IMR-90 (cell line): ENCODE measurements at regions not wholly inside any gene's neighbourhood (a gene's known extent, or its start where the extent isn't known, plus 50 kb on each side); places are given as distances from the start of the nearest gene placed in this dataset.

ENCODE experiments used
- ATAC-seq: fragments of 200-7000 bp; cut with Tn5 transposase; 2 replicates; pipeline ENCODE4 v1.9.1; 2020; ENCODE audit warnings: low read depth, mild to moderate bottlenecking, moderate library complexity
- BruUV-seq: library from RNA; stranded (reverse); fragments of 400-500 nt; replicated peaks from 2 replicates; lab custom pipeline; 2021; lab: Mats Ljungman, UMichigan
- CTCF ChIA-PET: fragments of 300-600 bp; formaldehyde crosslinking; extraction: SDS; loops from one replicate; lab custom pipeline; 2021; ENCODE audit warnings: antibody characterized with exemption; lab: Yijun Ruan, JAX
- POLR2A ChIA-PET: fragments of 300-600 bp; sonication (Branson Sonifier 250); formaldehyde crosslinking; loops from one replicate; lab custom pipeline; 2022; ENCODE audit warnings: antibody characterized with exemption; ENCODE audit not compliant: unreplicated experiment; lab: Charles Lee
- DNase-seq: peaks from one replicate; pipeline ENCODE4 v3.0.0; 2013
- H2AFZ ChIP-seq: replicated peaks from 2 replicates; pipeline ENCODE3; 2013; ENCODE audit warnings: low read length, mild to moderate bottlenecking; ENCODE audit not compliant: poor library complexity
- H2AK5ac ChIP-seq: 2 replicates; pipeline ENCODE4 v1.6.1; 2013; ENCODE audit warnings: low read depth, low read length, inconsistent platforms
- H2AK9ac ChIP-seq: replicated peaks from 2 replicates; pipeline ENCODE3; 2013; ENCODE audit warnings: mild to moderate bottlenecking, low read depth, low read length, moderate library complexity; ENCODE audit not compliant: poor library complexity
- H2BK120ac ChIP-seq: 2 replicates; pipeline ENCODE4 v1.6.1; 2013; ENCODE audit warnings: low read depth, low read length, inconsistent platforms
- H2BK15ac ChIP-seq: 3 replicates; pipeline ENCODE4 v1.6.1; 2013; ENCODE audit warnings: low read depth, low read length, inconsistent platforms
- H2BK20ac ChIP-seq: 2 replicates; pipeline ENCODE4 v1.6.1; 2013; ENCODE audit warnings: low read depth, mild to moderate bottlenecking, inconsistent platforms, low read length, moderate library complexity
- H2BK5ac ChIP-seq: 2 replicates; pipeline ENCODE4 v1.6.1; 2013; ENCODE audit warnings: mild to moderate bottlenecking, low read depth, low read length, inconsistent platforms; ENCODE audit not compliant: poor library complexity, severe bottlenecking
- H3K14ac ChIP-seq: replicated peaks from 2 replicates; pipeline ENCODE4 v1.6.1; 2013; ENCODE audit warnings: low read depth, low read length, inconsistent platforms
- H3K18ac ChIP-seq: 2 replicates; pipeline ENCODE4 v1.6.1; 2013; ENCODE audit warnings: low read depth, low read length, control low read depth
- H3K23ac ChIP-seq: 2 replicates; pipeline ENCODE4 v1.6.1; 2013; ENCODE audit warnings: low read depth, low read length, inconsistent platforms
- H3K27ac ChIP-seq: 2 replicates; pipeline ENCODE4 v1.5.1; 2013; ENCODE audit warnings: mild to moderate bottlenecking, control low read depth, low read length; ENCODE audit not compliant: insufficient read depth
- H3K27me3 ChIP-seq: 2 replicates; pipeline ENCODE4 v1.6.1; 2013; ENCODE audit warnings: low read length; ENCODE audit not compliant: control insufficient read depth, insufficient read depth
- H3K36me3 ChIP-seq: 2 replicates; pipeline ENCODE4 v1.6.1; 2013; ENCODE audit warnings: low read length, mixed read lengths; ENCODE audit not compliant: control insufficient read depth, insufficient read depth
- H3K4ac ChIP-seq: 2 replicates; pipeline ENCODE4 v1.6.1; 2013; ENCODE audit warnings: low read depth, low read length, inconsistent platforms
- H3K4me1 ChIP-seq: 2 replicates; pipeline ENCODE4 v1.6.1; 2013; ENCODE audit warnings: low read length, mixed read lengths; ENCODE audit not compliant: control insufficient read depth, insufficient read depth
- H3K4me2 ChIP-seq: 2 replicates; pipeline ENCODE4 v1.6.1; 2013; ENCODE audit warnings: low read depth, mild to moderate bottlenecking, control low read depth, low read length, moderate library complexity
- H3K4me3 ChIP-seq: 2 replicates; pipeline ENCODE4 v1.5.1; 2013; ENCODE audit warnings: low read depth, mild to moderate bottlenecking, control low read depth, low read length, moderate library complexity; ENCODE audit not compliant: insufficient read depth
- H3K56ac ChIP-seq: 2 replicates; pipeline ENCODE4 v1.6.1; 2013; ENCODE audit warnings: low read length, inconsistent platforms; ENCODE audit not compliant: insufficient read depth; ENCODE audit errors: extremely low read depth
- H3K79me1 ChIP-seq, 2 experiments: 2 replicates each; pipeline ENCODE4 v1.6.1; 2013; ENCODE audit warnings: low read length in 2 of 2, inconsistent platforms in 1 of 2, low read depth in 1 of 2
- H3K9ac ChIP-seq: 2 replicates; pipeline ENCODE4 v1.6.1; 2013; ENCODE audit warnings: low read depth, low read length, control low read depth
- H3K9me1 ChIP-seq: 2 replicates; pipeline ENCODE4 v1.6.1; 2013; ENCODE audit warnings: low read length, inconsistent platforms; ENCODE audit not compliant: insufficient read depth
- H3K9me3 ChIP-seq: 2 replicates; pipeline ENCODE4 v1.6.1; 2013; ENCODE audit warnings: low read length; ENCODE audit not compliant: control insufficient read depth, insufficient read depth
- H4K20me1 ChIP-seq: 2 replicates; pipeline ENCODE4 v1.6.1; 2013; ENCODE audit warnings: low read length, inconsistent platforms; ENCODE audit not compliant: insufficient read depth
- H4K5ac ChIP-seq: 2 replicates; pipeline ENCODE4 v1.6.1; 2013; ENCODE audit warnings: mild to moderate bottlenecking, low read depth, low read length, control low read depth
- H4K8ac ChIP-seq, 2 experiments: 2 replicates each; pipeline ENCODE4 v1.6.1; 2013; ENCODE audit warnings: low read depth in 2 of 2, low read length in 2 of 2, control low read depth in 1 of 2, inconsistent platforms in 1 of 2
- H4K91ac ChIP-seq: 2 replicates; pipeline ENCODE4 v1.6.1; 2013; ENCODE audit warnings: low read depth, low read length, inconsistent platforms; ENCODE audit not compliant: insufficient read depth
- BHLHE40 ChIP-seq: fragments of 150-350 bp; IDR thresholded peaks from 2 replicates; pipeline ENCODE4 v1.6.1; 2016; ENCODE audit warnings: mild to moderate bottlenecking, low read depth, low read length
- CEBPB ChIP-seq: IDR thresholded peaks from 2 replicates; pipeline ENCODE4 v1.6.1; 2012; ENCODE audit warnings: low read depth, low read length, improper control_type of control experiment
- CHD1 ChIP-seq: IDR thresholded peaks from 2 replicates; pipeline ENCODE4 v1.6.1; 2012; ENCODE audit warnings: low read depth, low read length, improper control_type of control experiment
- CTCF ChIP-seq: conservative IDR thresholded peaks from 2 replicates; pipeline ENCODE4 v1.5.1; 2012; ENCODE audit warnings: mild to moderate bottlenecking, low read depth, low read length, improper control_type of control experiment
- ELK1 ChIP-seq: fragments of 150-350 bp; IDR thresholded peaks from 2 replicates; pipeline ENCODE4 v1.6.1; 2016; ENCODE audit warnings: low read depth, mild to moderate bottlenecking, low read length, moderate library complexity, borderline replicate concordance
- FOS ChIP-seq: fragments of 150-350 bp; IDR thresholded peaks from 2 replicates; pipeline ENCODE4 v1.6.1; 2016; ENCODE audit warnings: low read depth, low read length
- MAFK ChIP-seq: IDR thresholded peaks from 2 replicates; pipeline ENCODE4 v1.6.1; 2012; ENCODE audit warnings: low read depth, low read length, improper control_type of control experiment
- MAZ ChIP-seq: IDR thresholded peaks from 2 replicates; pipeline ENCODE4 v1.6.1; 2012; ENCODE audit warnings: low read depth, mild to moderate bottlenecking, low read length, improper control_type of control experiment, moderate library complexity, borderline replicate concordance
- MXI1 ChIP-seq: IDR thresholded peaks from 2 replicates; pipeline ENCODE4 v1.6.1; 2012; ENCODE audit warnings: low read depth, mild to moderate bottlenecking, low read length, moderate library complexity, borderline replicate concordance
- NFE2L2 ChIP-seq: fragments of 150-350 bp; IDR thresholded peaks from 2 replicates; pipeline ENCODE4 v1.6.1; 2016; ENCODE audit warnings: low read depth, mild to moderate bottlenecking, low read length
- POLR2A ChIP-seq: IDR thresholded peaks from 2 replicates; pipeline ENCODE4 v1.6.1; 2012; ENCODE audit warnings: mild to moderate bottlenecking, low read depth, low read length
- RAD21 ChIP-seq: IDR thresholded peaks from 2 replicates; pipeline ENCODE4 v1.6.1; 2012; ENCODE audit warnings: low read length, improper control_type of control experiment
- RCOR1 ChIP-seq: IDR thresholded peaks from 2 replicates; pipeline ENCODE4 v1.6.1; 2012; ENCODE audit warnings: mild to moderate bottlenecking, low read length, improper control_type of control experiment; ENCODE audit not compliant: insufficient replicate concordance
- RFX5 ChIP-seq: IDR thresholded peaks from 2 replicates; pipeline ENCODE4 v1.8.0; 2012; ENCODE audit warnings: low read depth, mild to moderate bottlenecking, low read length, moderate library complexity
- SMC3 ChIP-seq: fragments of 150-350 bp; IDR thresholded peaks from 2 replicates; pipeline ENCODE4 v1.6.1; 2016; ENCODE audit warnings: low read depth, mild to moderate bottlenecking, antibody characterized with exemption, low read length, moderate library complexity
- USF2 ChIP-seq: fragments of 150-350 bp; IDR thresholded peaks from 2 replicates; pipeline ENCODE4 v1.6.1; 2017; ENCODE audit warnings: mild to moderate bottlenecking, antibody characterized with exemption, low read length, low read depth
- WGBS, 2 experiments: methylation state at CpG; one replicate each; pipeline versions ENCODE4 v1.1.5 to v1.1.7; 2013; ENCODE audit warnings: missing lambda C conversion rate in 2 of 2; ENCODE audit not compliant: insufficient read length in 1 of 2; ENCODE audit errors: extremely low coverage in 2 of 2; 5-methylcytosine and 5-hydroxymethylcytosine counted together
- dilution Hi-C: fragments of 300-500 bp; cut with HindIII; formaldehyde crosslinking; loops from one replicate; pipeline ENCODE4 v1.14.3; 2018; ENCODE audit warnings: low sequenced_read_pairs; ENCODE audit not compliant: unreplicated experiment
- in situ Hi-C: fragments of 300-500 bp; cut with MboI; formaldehyde crosslinking; loops from 3 replicates; pipeline ENCODE4 v1.14.3; 2019; ENCODE audit warnings: low sequenced_read_pairs, inconsistent platforms, mixed read lengths
- intact Hi-C: fragments of 100-400 bp; cut with micrococcal nuclease; formaldehyde crosslinking; loops from 2 replicates; pipeline ENCODE4 v1.10.0; 2022

GRCh38 chr1:209490013-209490412 is 93.5 kb upstream of the CAMK1G start:
- H3K23ac ChIP-seq = no peak overlapping the region
- in situ Hi-C loops (no loop called here), intact Hi-C loops (loop anchor here (1.0 kb wide), 1 partner anchor 287 kb away; no protein-coding TSS in a partner anchor), dilution Hi-C loops (no loop called here)
- ATAC-seq (peak; percentile 56), DNase-seq (peak; percentile 25)
- no peak overlapping the region for H3K18ac ChIP-seq
- no peak overlapping the region for H2AK5ac ChIP-seq
- POLR2A ChIA-PET = no interaction called here
- no peak overlapping the region for H2BK5ac ChIP-seq
- no peak overlapping the region for H2AFZ ChIP-seq
- H3K27me3 ChIP-seq = peaks cover 2% of the 10 kb centered on the region
- H2BK15ac ChIP-seq = no peak overlapping the region
- H2BK120ac ChIP-seq = no peak overlapping the region
- no peak overlapping the region for H4K91ac ChIP-seq
- H4K8ac ChIP-seq = no peak overlapping the region
- BruUV-seq = no TSS peak
- TF ChIP-seq CTCF (peak; percentile 54), SMC3 (peak; percentile 21; the same call in 1 of the 2 replicates), USF2 (no peak), POLR2A (no peak), RCOR1 (no peak), CEBPB (no peak), MAFK (no peak), RFX5 (no peak), MXI1 (no peak), FOS (no peak), BHLHE40 (no peak), MAZ (no peak), CHD1 (no peak), RAD21 (peak; percentile 61), ELK1 (no peak), NFE2L2 (no peak)
- H3K27ac ChIP-seq = no peak overlapping the region
- no peak overlapping the region for H3K14ac ChIP-seq
- no peaks in the 10 kb centered on the region for H3K9me1 ChIP-seq
- H3K79me1 ChIP-seq = no peaks in the 10 kb centered on the region
- no peaks in the 10 kb centered on the region for H3K9me3 ChIP-seq
- H3K9ac ChIP-seq = no peak overlapping the region
- H3K4me2 ChIP-seq = no peak overlapping the region
- no peak overlapping the region for H2BK20ac ChIP-seq
- no peak overlapping the region for H3K4ac ChIP-seq
- H3K36me3 ChIP-seq = no peaks in the 10 kb centered on the region
- H3K4me3 ChIP-seq = no peak overlapping the region
- H3K4me1 ChIP-seq = no peaks in the 10 kb centered on the region
- CTCF ChIA-PET = interaction anchor here (0.6 to 1.4 kb wide), 3 partner anchors 10 to 630 kb away, joined by 3 to 4 read pairs (median 4); no protein-coding TSS in a partner anchor
- no peak overlapping the region for H2AK9ac ChIP-seq
- no peak overlapping the region for H4K5ac ChIP-seq
- no peak overlapping the region for H3K56ac ChIP-seq
- no CpG with 5 or more reads among the region's 3 CpGs for WGBS, 2 experiments
- H4K20me1 ChIP-seq = no peaks in the 10 kb centered on the region
